Panc1 (cell line): ENCODE measurements at regions not wholly inside any gene's neighbourhood (a gene's known extent, or its start where the extent isn't known, plus 50 kb on each side); places are given as distances from the start of the nearest gene placed in this dataset.

Source experiments
- ATAC-seq: fragments of 200-7000 bp; cut with Tn5 transposase; 2 replicates; pipeline ENCODE4 v1.9.1; 2020; ENCODE audit warnings: mild to moderate bottlenecking, moderate library complexity
- BruUV-seq: library from RNA; stranded (reverse); fragments of 400-500 nt; replicated peaks from 2 replicates; lab custom pipeline; 2021; lab: Mats Ljungman, UMichigan
- CTCF ChIA-PET: fragments of 300-600 bp; sonication (Branson Sonifier 250); formaldehyde crosslinking; loops from one replicate; lab custom pipeline; 2022; ENCODE audit warnings: antibody characterized with exemption; lab: Charles Lee
- POLR2A ChIA-PET: fragments of 300-600 bp; sonication (Branson Sonifier 250); formaldehyde crosslinking; loops from one replicate; lab custom pipeline; 2022; ENCODE audit warnings: antibody characterized with exemption; lab: Charles Lee
- DNase-seq: peaks from one replicate; pipeline ENCODE4 v3.0.0-alpha.2; 2010; ENCODE audit warnings: low read depth, low spot score
- H3K27ac ChIP-seq: 2 replicates; pipeline ENCODE4 v1.5.1; 2011; ENCODE audit warnings: mild to moderate bottlenecking, low read length, inconsistent platforms
- H3K27me3 ChIP-seq: fragments of 200-500 bp; sonication (Bioruptor generic); 2 replicates; pipeline ENCODE4 v1.6.0; 2014; ENCODE audit warnings: low read length, inconsistent platforms; ENCODE audit not compliant: control insufficient read depth, insufficient read depth
- H3K36me3 ChIP-seq: fragments of 200-500 bp; sonication (Bioruptor generic); 2 replicates; pipeline ENCODE4 v1.5.1; 2014; ENCODE audit warnings: inconsistent platforms, mild to moderate bottlenecking, low read length, moderate library complexity; ENCODE audit not compliant: control insufficient read depth, insufficient read depth
- H3K4me1 ChIP-seq: 2 replicates; pipeline ENCODE4 v1.5.1; 2011; ENCODE audit warnings: inconsistent platforms, mild to moderate bottlenecking, low read length, moderate library complexity; ENCODE audit not compliant: control insufficient read depth, insufficient read depth
- H3K4me3 ChIP-seq, 2 experiments: 2 replicates each; pipeline ENCODE4 v1.5.1; 2011 to 2012; ENCODE audit warnings: low read depth in 2 of 2, low read length in 2 of 2, mild to moderate bottlenecking in 2 of 2, inconsistent platforms in 1 of 2, moderate library complexity in 1 of 2
- H3K9me3 ChIP-seq: fragments of 200-500 bp; sonication (Bioruptor generic); 2 replicates; pipeline ENCODE4 v1.5.1; 2014; ENCODE audit warnings: low read depth, mild to moderate bottlenecking, inconsistent platforms, low read length, moderate library complexity; ENCODE audit not compliant: control insufficient read depth, insufficient read depth
- POLR2AphosphoS5 ChIP-seq: IDR thresholded peaks from 2 replicates; pipeline ENCODE4 v1.6.1; 2012; ENCODE audit warnings: mild to moderate bottlenecking, low read depth, low read length, moderate library complexity
- SIN3A ChIP-seq: IDR thresholded peaks from 2 replicates; pipeline ENCODE4 v1.6.1; 2012; ENCODE audit warnings: low read depth, mild to moderate bottlenecking, low read length, moderate library complexity, borderline replicate concordance; ENCODE audit not compliant: insufficient read depth
- TCF7L2 ChIP-seq: IDR thresholded peaks from 2 replicates; pipeline ENCODE4 v1.6.1; 2011; ENCODE audit warnings: mild to moderate bottlenecking, low read depth, low read length, inconsistent platforms
- in situ Hi-C: cut with HindIII; loops from 2 replicates; pipeline ENCODE4 v1.10.0; 2016; ENCODE audit warnings: low sequenced_read_pairs, low pct_unique_long_range_greater_than_20kb
- intact Hi-C: fragments of 100-400 bp; cut with micrococcal nuclease; formaldehyde crosslinking; loops from one replicate; pipeline ENCODE4 v1.10.0; 2022; ENCODE audit not compliant: unreplicated experiment
- TF ChIP-seq, protein P1 (sequence below), 2 experiments: IDR thresholded peaks; 2 replicates each; pipeline ENCODE4 v1.6.1; 2011 to 2012; ENCODE audit warnings: low read depth in 2 of 2, control low read depth in 1 of 2, low read length in 1 of 2, mild to moderate bottlenecking in 1 of 2, moderate library complexity in 1 of 2; ENCODE audit not compliant: insufficient read depth in 1 of 2
- TF ChIP-seq, protein P2 (sequence below): fragments of 450-650 bp; IDR thresholded peaks from 2 replicates; pipeline ENCODE4 v1.5.1; 2017; ENCODE audit warnings: mild to moderate bottlenecking

DNA sequence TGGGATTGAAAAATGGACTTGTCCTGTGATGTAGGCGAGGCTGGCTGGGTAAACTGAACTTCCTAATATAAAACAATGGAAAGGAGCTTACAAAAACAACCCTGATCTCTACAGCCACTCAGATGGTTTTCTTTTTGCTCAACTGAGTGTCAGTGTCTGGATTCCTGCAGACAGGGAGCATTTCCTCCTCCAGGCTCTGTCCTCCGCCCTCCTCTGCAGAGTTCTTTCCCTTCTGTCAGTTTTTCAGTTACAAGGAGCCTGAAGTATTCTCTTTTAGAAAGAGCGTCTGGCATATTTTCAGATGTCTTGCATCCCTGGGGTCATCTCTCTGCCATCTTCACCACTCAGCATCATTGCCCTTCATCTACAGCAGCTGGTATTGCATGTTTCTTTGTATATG lies 50.0 kb upstream of the PITRM1 start:
- ChIA-PET POLR2A (no interaction called here), CTCF (no interaction called here)
- in situ Hi-C loops, result no loop called here

More for the DNA sequence above, 50.0 kb upstream of the PITRM1 start:
- TF ChIP-seq, protein P1, sequence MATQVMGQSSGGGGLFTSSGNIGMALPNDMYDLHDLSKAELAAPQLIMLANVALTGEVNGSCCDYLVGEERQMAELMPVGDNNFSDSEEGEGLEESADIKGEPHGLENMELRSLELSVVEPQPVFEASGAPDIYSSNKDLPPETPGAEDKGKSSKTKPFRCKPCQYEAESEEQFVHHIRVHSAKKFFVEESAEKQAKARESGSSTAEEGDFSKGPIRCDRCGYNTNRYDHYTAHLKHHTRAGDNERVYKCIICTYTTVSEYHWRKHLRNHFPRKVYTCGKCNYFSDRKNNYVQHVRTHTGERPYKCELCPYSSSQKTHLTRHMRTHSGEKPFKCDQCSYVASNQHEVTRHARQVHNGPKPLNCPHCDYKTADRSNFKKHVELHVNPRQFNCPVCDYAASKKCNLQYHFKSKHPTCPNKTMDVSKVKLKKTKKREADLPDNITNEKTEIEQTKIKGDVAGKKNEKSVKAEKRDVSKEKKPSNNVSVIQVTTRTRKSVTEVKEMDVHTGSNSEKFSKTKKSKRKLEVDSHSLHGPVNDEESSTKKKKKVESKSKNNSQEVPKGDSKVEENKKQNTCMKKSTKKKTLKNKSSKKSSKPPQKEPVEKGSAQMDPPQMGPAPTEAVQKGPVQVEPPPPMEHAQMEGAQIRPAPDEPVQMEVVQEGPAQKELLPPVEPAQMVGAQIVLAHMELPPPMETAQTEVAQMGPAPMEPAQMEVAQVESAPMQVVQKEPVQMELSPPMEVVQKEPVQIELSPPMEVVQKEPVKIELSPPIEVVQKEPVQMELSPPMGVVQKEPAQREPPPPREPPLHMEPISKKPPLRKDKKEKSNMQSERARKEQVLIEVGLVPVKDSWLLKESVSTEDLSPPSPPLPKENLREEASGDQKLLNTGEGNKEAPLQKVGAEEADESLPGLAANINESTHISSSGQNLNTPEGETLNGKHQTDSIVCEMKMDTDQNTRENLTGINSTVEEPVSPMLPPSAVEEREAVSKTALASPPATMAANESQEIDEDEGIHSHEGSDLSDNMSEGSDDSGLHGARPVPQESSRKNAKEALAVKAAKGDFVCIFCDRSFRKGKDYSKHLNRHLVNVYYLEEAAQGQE (IDR thresholded peaks at IDR 0.05; ENCODE audit: insufficient read depth in 1 of 2, low read depth in 2 of 2, low read length in 1 of 2), result no peak
- TF ChIP-seq POLR2AphosphoS5 (no peak), TCF7L2 (no peak), SIN3A (no peak)
- TF ChIP-seq, protein P2, sequence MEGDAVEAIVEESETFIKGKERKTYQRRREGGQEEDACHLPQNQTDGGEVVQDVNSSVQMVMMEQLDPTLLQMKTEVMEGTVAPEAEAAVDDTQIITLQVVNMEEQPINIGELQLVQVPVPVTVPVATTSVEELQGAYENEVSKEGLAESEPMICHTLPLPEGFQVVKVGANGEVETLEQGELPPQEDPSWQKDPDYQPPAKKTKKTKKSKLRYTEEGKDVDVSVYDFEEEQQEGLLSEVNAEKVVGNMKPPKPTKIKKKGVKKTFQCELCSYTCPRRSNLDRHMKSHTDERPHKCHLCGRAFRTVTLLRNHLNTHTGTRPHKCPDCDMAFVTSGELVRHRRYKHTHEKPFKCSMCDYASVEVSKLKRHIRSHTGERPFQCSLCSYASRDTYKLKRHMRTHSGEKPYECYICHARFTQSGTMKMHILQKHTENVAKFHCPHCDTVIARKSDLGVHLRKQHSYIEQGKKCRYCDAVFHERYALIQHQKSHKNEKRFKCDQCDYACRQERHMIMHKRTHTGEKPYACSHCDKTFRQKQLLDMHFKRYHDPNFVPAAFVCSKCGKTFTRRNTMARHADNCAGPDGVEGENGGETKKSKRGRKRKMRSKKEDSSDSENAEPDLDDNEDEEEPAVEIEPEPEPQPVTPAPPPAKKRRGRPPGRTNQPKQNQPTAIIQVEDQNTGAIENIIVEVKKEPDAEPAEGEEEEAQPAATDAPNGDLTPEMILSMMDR, result no peak
- no TSS peak for BruUV-seq
- ATAC-seq (no peak), DNase-seq (no peak)
- Histone ChIP-seq H3K27me3 (no peaks in the 10 kb centered on the region), H3K27ac (no peak overlapping the region), H3K36me3 (no peaks in the 10 kb centered on the region), H3K4me3 (no peak overlapping the region), H3K9me3 (no peaks in the 10 kb centered on the region), H3K4me1 (peaks cover 10% of the 10 kb centered on the region)
- intact Hi-C loops, result no loop called here
